Keratinocyte (primary cell): ENCODE measurements at regions not wholly inside any gene's neighbourhood (a gene's known extent, or its start where the extent isn't known, plus 50 kb on each side); places are given as distances from the start of the nearest gene placed in this dataset.
"Not testable (repeated sequence)": the region's sequence is repeated elsewhere in the genome, so short reads cannot be mapped to it uniquely, and the experiment has no call there.

ENCODE experiments used
- DNase-seq: peaks from one replicate; pipeline ENCODE4 v3.0.0-alpha.2; 2011; ENCODE audit warnings: low read depth, missing footprints, low spot score
- FAIRE-seq: peaks from 2 replicates; lab custom pipeline; 2011; peaks lifted over from hg19 to GRCh38; lab: Jason Lieb, UNC
- H2AFZ ChIP-seq: 2 replicates; pipeline ENCODE4 v1.6.0; 2012; ENCODE audit warnings: low read length, control low read depth, inconsistent platforms; ENCODE audit not compliant: control insufficient read depth
- H3K27ac ChIP-seq: 2 replicates; pipeline ENCODE4 v1.5.1; 2011; ENCODE audit warnings: low read length; ENCODE audit not compliant: control insufficient read depth, insufficient read depth
- H3K27me3 ChIP-seq: 3 replicates; pipeline ENCODE4 v1.6.0; 2011; ENCODE audit warnings: low read length; ENCODE audit not compliant: control insufficient read depth, insufficient read depth; ENCODE audit errors: extremely low read depth
- H3K36me3 ChIP-seq, 2 experiments: 2 replicates in 1 of 2; 3 replicates in 1 of 2; pipeline ENCODE4 v1.5.1; 2011; ENCODE audit warnings: low read length in 2 of 2, mild to moderate bottlenecking in 1 of 2; ENCODE audit not compliant: control insufficient read depth in 2 of 2, insufficient read depth in 2 of 2; ENCODE audit errors: extremely low read depth in 1 of 2
- H3K4me1 ChIP-seq: 3 replicates; pipeline ENCODE4 v1.5.1; 2011; ENCODE audit warnings: low read length; ENCODE audit not compliant: control insufficient read depth, insufficient read depth; ENCODE audit errors: extremely low read depth
- H3K4me2 ChIP-seq: 3 replicates; pipeline ENCODE4 v1.6.0; 2011; ENCODE audit warnings: low read depth, low read length; ENCODE audit not compliant: control insufficient read depth, insufficient read depth; ENCODE audit errors: extremely low read depth
- H3K4me3 ChIP-seq, 3 experiments: fragments of 200-600 bp in 1 of 3; sonication (generic) in 1 of 3; 2 replicates in 2 of 3; 3 replicates in 1 of 3; pipeline ENCODE4 v1.5.1; 2011 to 2016; ENCODE audit warnings: low read length in 3 of 3, mild to moderate bottlenecking in 3 of 3, control low read depth in 2 of 3, inconsistent platforms in 1 of 3, low read depth in 1 of 3, mixed read lengths in 1 of 3, mixed run types in 1 of 3, moderate library complexity in 1 of 3; ENCODE audit not compliant: control insufficient read depth in 2 of 3, insufficient read depth in 2 of 3; ENCODE audit errors: extremely low read depth in 1 of 3
- H3K79me2 ChIP-seq: 2 replicates; pipeline ENCODE4 v1.6.0; 2012; ENCODE audit warnings: low read length; ENCODE audit not compliant: control insufficient read depth, insufficient read depth
- H3K9ac ChIP-seq: 3 replicates; pipeline ENCODE4 v1.6.0; 2011; ENCODE audit warnings: low read length; ENCODE audit not compliant: control insufficient read depth, insufficient read depth; ENCODE audit errors: extremely low read depth
- H3K9me1 ChIP-seq: 3 replicates; pipeline ENCODE4 v1.6.0; 2011; ENCODE audit warnings: low read length; ENCODE audit not compliant: control insufficient read depth, insufficient read depth; ENCODE audit errors: extremely low read depth
- H3K9me3 ChIP-seq: 2 replicates; pipeline ENCODE4 v1.5.1; 2012; ENCODE audit warnings: low read depth, low read length; ENCODE audit not compliant: control insufficient read depth
- H4K20me1 ChIP-seq: 3 replicates; pipeline ENCODE4 v1.6.0; 2011; ENCODE audit warnings: low read length; ENCODE audit not compliant: control insufficient read depth, insufficient read depth; ENCODE audit errors: extremely low read depth
- CTCF ChIP-seq, 3 experiments: IDR thresholded peaks in 1 of 3; conservative IDR thresholded peaks in 1 of 3; optimal IDR thresholded peaks in 1 of 3; 2 replicates in 2 of 3; 3 replicates in 1 of 3; pipeline versions ENCODE3 to v1.5.1; 2011; ENCODE audit warnings: low read length in 3 of 3, mild to moderate bottlenecking in 3 of 3, moderate library complexity in 2 of 3, control low read depth in 1 of 3, inconsistent platforms in 1 of 3; ENCODE audit not compliant: insufficient read depth in 2 of 3; ENCODE audit errors: extremely low read depth in 1 of 3
- EZH2 ChIP-seq: IDR thresholded peaks from one replicate; pipeline ENCODE4 v1.6.1; 2012; ENCODE audit warnings: inconsistent platforms, mild to moderate bottlenecking, low read length, moderate library complexity
- dilution Hi-C: fragments of 300-500 bp; cut with MboI; formaldehyde crosslinking; loops from one replicate; pipeline ENCODE4 v1.7.0; 2020; ENCODE audit warnings: low sequenced_read_pairs; ENCODE audit not compliant: extremely low pct_ligation_motif_present

DNA sequence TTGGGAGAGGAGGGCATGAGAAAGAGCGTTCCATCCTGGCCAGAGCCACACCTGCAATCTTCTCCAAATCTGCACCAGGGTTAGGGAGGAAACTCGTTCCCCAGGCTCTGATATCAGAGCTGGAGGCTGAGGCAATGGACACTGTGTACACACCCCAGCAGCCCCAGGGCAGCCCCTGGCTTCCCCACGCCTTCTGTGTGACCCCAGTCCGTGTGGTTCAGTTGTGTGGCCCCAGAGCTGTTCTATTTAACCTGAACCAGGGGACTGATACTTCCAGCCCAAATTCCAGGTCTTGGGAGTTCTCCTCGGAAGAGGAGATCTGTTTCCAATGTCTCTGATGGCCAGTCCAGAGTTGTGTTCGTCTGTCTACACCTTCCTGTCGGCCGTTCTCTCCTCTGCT, 242.6 kb upstream of the EXOC2 start:
- Histone ChIP-seq H2AFZ (no peak overlapping the region), H3K9me3 (no peaks in the 10 kb centered on the region), H3K4me2 (no peak overlapping the region), H3K27me3 (peaks cover 15% of the 10 kb centered on the region), H4K20me1 (no peaks in the 10 kb centered on the region), H3K4me3 (no peak overlapping the region), H3K9me1 (no peaks in the 10 kb centered on the region), H3K4me1 (no peaks in the 10 kb centered on the region), H3K36me3 (no peaks in the 10 kb centered on the region), H3K79me2 (no peaks in the 10 kb centered on the region), H3K9ac (no peak overlapping the region), H3K27ac (no peak overlapping the region)
- no peak for DNase-seq
- FAIRE-seq, result no peak
- no peak for TF ChIP-seq EZH2
- no peak for TF ChIP-seq CTCF (optimal IDR thresholded peaks at IDR 0.05 in 1 of 3, IDR thresholded peaks at IDR 0.05 in 1 of 3, conservative IDR thresholded peaks at IDR 0.05 in 1 of 3; ENCODE audit: extremely low read depth in 1 of 3, insufficient read depth in 2 of 3, low read length in 3 of 3)
- dilution Hi-C loops, result no loop called here

- no peak for FAIRE-seq
- Histone ChIP-seq H3K4me1 (no peaks in the 10 kb centered on the region), H3K4me3 (no peak overlapping the region), H2AFZ (no peak overlapping the region), H3K4me2 (no peak overlapping the region), H3K79me2 (no peaks in the 10 kb centered on the region), H3K27ac (no peak overlapping the region), H3K27me3 (peaks cover 15% of the 10 kb centered on the region), H3K9me3 (no peaks in the 10 kb centered on the region), H3K36me3 (no peaks in the 10 kb centered on the region), H3K9me1 (no peaks in the 10 kb centered on the region), H4K20me1 (no peaks in the 10 kb centered on the region), H3K9ac (no peak overlapping the region)
- dilution Hi-C loops, result no loop called here
- no peak for TF ChIP-seq CTCF (optimal IDR thresholded peaks at IDR 0.05 in 1 of 3, IDR thresholded peaks at IDR 0.05 in 1 of 3, conservative IDR thresholded peaks at IDR 0.05 in 1 of 3; ENCODE audit: extremely low read depth in 1 of 3, insufficient read depth in 2 of 3, low read length in 3 of 3)
- no peak for TF ChIP-seq EZH2
- no peak for DNase-seq
These were observed 241.7 kb upstream of the EXOC2 start for GRCh38 chr6:934686-935085.

- DNase-seq, H3K79me2 ChIP-seq, H3K9me3 ChIP-seq, H3K4me2 ChIP-seq, H3K9me1 ChIP-seq, H3K4me3 ChIP-seq, H3K9ac ChIP-seq, H4K20me1 ChIP-seq, H3K4me1 ChIP-seq, H2AFZ ChIP-seq, H3K36me3 ChIP-seq, FAIRE-seq, H3K27ac ChIP-seq, dilution Hi-C loops: not testable (repeated sequence)
- peaks cover 15% of the 10 kb centered on the region for H3K27me3 ChIP-seq
These were observed 239.0 kb upstream of the EXOC2 start for GRCh38 chr6:931919-932318.
